GM12874 (cell line): ENCODE measurements at regions not wholly inside any gene's neighbourhood (a gene's known extent, or its start where the extent isn't known, plus 50 kb on each side); places are given as distances from the start of the nearest gene placed in this dataset.

ENCODE experiments used
- TF ChIP-seq, protein P1 (sequence below): IDR thresholded peaks from 2 replicates; pipeline ENCODE4 v1.5.1; 2011; ENCODE audit warnings: low read depth, mild to moderate bottlenecking, control low read depth, low read length, moderate library complexity; ENCODE audit not compliant: insufficient read depth

DNA sequence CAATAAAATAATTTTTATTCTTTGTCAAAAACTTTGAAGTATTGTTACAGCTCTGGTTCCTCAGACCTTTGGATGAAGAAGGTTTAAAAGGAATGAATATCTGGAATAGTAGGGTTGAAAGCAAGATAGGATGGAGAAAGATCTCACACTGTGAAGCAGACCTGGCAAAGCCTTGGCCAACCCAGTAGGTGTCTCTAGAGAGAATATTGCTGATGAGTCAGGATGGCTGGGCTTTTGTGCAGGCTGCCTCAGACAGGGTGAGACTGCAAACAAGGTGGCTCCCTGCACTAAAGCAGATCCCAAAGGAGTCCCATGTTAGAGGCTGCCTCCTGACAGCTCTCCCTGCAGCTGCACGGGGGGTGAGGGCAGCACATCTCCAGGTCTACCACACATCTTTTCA lies 226.0 kb upstream of the ITGA4 start:
- TF ChIP-seq, protein P1, sequence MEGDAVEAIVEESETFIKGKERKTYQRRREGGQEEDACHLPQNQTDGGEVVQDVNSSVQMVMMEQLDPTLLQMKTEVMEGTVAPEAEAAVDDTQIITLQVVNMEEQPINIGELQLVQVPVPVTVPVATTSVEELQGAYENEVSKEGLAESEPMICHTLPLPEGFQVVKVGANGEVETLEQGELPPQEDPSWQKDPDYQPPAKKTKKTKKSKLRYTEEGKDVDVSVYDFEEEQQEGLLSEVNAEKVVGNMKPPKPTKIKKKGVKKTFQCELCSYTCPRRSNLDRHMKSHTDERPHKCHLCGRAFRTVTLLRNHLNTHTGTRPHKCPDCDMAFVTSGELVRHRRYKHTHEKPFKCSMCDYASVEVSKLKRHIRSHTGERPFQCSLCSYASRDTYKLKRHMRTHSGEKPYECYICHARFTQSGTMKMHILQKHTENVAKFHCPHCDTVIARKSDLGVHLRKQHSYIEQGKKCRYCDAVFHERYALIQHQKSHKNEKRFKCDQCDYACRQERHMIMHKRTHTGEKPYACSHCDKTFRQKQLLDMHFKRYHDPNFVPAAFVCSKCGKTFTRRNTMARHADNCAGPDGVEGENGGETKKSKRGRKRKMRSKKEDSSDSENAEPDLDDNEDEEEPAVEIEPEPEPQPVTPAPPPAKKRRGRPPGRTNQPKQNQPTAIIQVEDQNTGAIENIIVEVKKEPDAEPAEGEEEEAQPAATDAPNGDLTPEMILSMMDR = no peak

DNA sequence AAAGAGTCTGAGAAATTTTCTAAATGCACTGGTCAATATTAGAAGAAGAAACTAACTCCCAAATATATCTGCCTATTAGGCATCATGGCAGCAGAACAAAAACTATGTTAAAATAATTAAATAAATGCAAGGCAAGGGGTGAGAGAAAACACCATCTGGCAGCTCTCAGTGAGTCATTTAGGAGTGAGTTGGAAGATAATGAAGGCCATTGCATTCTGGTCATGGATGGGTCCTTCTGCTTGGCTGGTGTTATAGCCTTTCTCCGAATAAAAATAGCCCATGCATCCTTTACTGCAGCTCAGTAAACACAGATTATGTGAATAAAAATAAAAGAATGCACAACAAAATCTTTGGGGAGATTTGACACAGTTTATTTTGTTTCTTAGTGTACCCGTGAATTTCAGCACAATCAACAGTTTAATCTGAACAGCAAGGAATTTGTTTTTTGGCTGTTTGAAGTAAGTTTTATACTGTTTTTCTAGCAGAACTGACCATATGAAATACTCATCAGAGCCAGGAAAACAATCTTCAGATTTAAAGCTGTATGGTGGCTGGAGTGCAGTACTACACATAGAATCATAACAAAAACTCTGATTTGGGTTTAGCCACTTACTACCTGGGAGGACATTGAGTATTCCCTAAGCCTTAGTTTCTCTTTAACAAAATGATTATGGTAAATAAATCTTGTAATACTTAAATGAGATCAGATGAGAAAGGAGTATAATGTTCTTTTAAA lies 225.1 kb upstream of the ITGA4 start:
- TF ChIP-seq, protein P1 = no peak

DNA sequence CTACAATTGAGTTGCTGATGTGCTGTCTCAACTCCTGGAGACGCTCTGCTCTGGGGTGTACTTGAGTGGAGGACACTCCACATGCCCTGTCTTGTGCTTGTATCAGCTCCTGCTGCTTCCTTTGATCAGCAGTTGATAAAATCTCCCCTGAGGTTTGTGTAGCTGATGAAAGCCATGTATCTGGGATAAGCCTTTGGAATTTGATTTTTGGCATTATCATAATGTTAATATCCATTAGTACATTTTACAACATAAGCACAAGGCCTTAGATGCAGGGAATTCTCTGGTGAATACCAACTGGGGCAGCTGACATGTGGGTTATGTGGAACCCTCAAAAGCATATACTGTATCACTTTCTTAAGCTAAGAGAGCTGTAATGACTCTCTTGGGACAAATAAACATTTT lies 222.7 kb upstream of the ITGA4 start:
- TF ChIP-seq, protein P1 = no peak

DNA sequence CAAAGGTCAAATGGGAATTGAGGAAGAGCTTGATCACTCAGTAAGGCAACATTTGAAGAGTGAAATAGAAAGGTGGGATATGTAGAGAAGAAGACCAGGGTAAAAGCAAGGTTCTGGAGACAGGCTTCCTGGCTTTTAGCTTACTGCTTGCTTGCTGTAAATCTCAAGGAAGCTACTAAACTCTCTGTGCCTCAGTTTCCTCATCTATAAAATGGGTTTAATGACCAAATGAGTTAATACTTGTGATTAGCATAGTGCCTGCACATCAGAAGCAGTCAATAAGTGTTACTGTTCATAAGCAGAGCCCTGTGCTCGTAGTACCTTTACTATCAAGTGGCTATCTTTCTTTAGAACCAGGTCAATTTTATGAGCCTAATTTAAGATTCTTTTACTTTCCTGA lies 222.2 kb upstream of the ITGA4 start:
- TF ChIP-seq, protein P1 = no peak

DNA sequence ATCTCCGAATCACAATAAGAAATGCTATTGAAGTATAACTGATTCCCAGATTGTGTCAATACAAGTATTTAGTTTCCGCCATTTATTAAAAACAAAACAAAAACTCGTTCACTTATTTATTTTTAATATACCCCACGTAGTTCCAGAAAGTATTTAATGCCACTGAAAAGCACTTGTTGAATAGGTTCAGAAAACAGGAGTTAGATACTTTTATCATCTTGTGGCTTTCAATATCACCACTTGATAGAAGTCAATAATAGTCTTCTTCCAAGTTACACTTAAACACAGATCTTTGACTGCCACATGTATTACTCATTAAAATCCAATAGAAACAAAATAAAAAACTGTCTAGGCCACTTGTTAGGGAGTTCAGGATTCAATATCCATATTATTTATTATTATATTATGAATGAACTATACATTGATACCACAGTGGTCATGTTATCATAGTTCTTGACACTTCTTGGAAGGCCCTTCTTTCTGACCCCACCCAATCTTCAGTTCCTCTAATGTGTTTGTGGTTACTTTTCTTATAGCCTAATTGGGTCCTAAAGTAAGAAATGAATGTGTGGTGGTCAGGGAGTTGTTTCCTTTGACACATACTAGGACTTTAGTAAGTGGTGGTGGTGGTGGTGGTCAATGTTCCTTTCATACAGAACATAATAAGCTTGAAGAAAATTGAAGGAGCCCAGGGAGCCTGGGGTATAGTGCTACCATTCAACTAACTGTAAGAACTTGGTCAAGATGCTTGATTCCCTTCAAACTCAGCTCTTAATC lies 221.3 kb upstream of the ITGA4 start:
- TF ChIP-seq, protein P1 = no peak

DNA sequence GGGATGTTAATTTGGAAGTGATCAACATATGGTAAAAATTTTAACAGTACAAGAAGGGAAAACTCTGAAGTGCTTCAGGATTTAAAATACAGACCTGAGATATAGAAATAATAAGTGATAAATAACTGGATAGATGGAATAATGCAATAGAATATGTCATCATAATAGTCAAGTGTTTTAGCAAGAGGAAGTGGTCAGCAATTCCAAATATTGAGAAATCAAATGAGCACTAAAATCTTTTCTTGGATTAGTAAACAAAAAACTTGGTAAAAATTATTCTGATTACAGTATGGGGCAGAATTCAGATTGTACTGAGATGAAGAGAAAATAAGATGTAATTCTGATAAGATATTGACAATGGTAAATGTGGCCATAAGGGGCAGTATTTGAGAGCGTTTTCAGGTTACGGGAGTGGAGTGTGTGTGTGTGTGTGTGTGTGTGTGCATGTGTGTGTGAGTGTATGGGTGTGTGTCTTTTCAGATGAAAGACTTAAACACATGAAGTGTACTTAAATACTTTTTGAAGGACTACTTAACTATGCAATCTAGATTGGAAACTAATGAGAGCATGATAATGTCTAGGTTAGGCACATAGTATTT lies 217.9 kb upstream of the ITGA4 start:
- TF ChIP-seq, protein P1 = no peak

DNA sequence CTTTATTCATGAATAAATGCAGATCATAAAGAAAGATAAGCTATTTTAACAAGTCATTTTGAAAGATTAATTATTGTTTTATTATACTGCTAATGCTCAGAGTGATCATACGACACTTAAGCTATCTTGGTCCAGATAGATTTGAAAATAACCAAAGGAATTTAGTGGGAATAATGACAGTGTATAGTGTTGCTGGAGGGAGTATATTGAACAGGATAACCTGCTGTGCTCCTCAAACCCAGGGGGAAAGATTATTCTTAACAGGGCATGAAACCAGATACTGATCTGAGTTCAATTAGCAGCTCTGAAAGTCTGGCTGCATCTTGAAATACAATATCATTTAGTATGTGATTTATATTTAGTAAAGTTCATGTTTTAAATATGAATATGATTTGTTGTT lies 216.3 kb upstream of the ITGA4 start:
- TF ChIP-seq, protein P1 = no peak
